Skeletal muscle cell (primary cell): ENCODE measurements at regions not wholly inside any gene's neighbourhood (a gene's known extent, or its start where the extent isn't known, plus 50 kb on each side); places are given as distances from the start of the nearest gene placed in this dataset.
A peak's percentile ranks its signal among the peaks of the same experiment; 100 is the strongest.

Experiments used
- DNase-seq: peaks from one replicate; pipeline ENCODE4 v3.0.0-alpha.2; 2010; ENCODE audit warnings: low read depth
- H3K4me3 ChIP-seq: 2 replicates; pipeline ENCODE4 v1.5.1; 2011; ENCODE audit warnings: low read depth, mild to moderate bottlenecking, control low read depth, low read length, moderate library complexity

DNA sequence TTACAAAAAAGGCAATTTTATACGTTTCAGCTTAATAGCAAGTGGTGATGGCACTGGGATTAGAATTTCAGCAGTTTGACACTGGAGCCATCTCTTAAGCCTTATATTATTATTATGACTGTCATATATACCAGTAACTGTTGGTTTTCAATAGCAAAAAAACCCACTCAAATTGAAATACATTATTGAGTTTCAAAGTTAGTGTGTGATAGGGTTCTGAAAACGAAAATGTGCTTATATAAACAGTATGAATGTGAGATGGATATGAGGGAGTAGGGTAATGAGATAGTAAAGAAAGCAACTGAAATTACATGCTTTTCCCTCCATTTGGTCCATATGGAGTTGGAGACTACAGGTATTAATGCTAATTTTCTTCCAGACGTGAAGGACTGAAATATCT is 68.6 kb upstream of the ACTBL2 start:
- no peak for DNase-seq
- H3K4me3 ChIP-seq: no peak overlapping the region

DNA sequence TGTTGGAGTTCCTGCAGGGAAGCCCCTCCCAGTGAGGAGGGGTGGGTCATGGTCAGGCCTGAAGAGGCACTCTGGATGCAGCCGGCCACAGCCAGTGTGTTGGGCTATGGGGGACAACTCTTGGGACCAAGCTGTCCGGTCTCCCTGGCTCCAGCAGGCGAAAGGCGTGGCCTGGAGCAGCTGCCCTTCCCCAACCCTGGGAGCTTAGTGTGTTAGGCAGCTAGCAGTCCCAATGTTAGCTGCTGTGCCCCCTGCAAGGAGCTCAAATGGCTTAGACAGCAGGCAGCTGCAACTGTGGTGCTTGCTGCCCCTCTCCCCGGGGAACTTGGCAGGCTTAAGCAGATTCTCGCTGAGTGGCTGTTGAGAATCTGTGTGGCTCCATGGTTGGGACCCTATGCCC is 67.5 kb upstream of the ACTBL2 start:
- peak; percentile 45 for DNase-seq
- no peak overlapping the region for H3K4me3 ChIP-seq

DNA sequence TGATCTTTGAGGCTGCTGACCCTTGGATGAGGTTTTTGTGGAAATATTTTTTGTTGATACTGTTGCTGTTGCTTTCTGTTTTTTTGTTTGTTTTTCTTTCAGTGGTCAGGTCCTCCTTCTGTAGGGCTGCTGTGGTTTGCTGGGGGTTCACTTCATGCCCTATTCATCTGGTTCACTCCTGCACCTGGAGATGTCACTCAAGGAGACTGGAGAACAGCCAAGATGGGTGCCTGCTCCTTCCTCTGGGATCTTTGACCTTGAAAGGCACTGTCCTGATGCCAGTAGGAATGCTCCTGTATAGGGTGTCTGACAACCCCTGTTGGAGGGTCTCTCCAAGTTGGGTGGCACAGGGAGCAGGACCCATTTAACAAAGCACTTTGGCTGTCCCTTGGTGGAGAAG is 67.0 kb upstream of the ACTBL2 start:
- no peak overlapping the region for H3K4me3 ChIP-seq
- no peak for DNase-seq

DNA sequence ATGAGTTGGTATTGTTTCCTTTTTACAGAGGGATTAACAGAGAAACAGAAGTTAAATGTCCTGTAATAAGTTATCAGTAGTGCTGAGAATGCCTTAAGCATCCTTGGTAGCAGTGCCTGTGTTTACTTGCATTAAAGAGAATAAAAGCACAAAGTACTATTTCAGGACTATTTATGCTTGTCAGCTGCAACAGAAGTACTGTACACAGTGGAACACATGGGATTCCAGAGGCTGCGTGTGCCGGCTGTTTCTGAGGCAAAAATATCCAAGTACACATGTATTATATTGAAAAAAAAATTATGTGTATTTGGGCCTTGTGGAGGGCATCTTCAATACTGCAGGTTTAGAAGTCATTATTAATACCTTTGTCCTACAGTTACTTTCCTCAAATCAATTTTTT is 58.2 kb upstream of the ACTBL2 start:
- H3K4me3 ChIP-seq: no peak overlapping the region
- DNase-seq: no peak

DNA sequence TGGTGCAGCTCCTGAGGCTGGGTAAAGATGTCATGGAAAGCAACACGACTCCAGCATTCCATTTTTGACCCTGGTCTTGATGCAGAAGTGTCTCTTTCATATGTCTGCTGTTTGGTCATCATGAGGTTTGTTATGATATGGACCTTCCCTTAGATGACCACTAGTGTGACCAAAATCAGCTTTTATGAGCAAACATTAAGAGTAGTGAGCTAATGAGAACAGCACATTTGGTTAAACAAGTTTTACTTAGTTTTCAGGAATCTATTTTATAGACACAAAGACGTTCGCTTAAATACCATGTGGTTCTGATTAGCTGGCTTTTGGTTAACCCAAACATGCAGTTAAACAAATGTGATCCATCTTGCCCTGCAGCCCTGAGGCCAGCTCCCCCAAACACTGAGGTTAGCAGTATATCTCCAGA is 56.7 kb upstream of the ACTBL2 start:
- no peak for DNase-seq
- no peak overlapping the region for H3K4me3 ChIP-seq

DNA sequence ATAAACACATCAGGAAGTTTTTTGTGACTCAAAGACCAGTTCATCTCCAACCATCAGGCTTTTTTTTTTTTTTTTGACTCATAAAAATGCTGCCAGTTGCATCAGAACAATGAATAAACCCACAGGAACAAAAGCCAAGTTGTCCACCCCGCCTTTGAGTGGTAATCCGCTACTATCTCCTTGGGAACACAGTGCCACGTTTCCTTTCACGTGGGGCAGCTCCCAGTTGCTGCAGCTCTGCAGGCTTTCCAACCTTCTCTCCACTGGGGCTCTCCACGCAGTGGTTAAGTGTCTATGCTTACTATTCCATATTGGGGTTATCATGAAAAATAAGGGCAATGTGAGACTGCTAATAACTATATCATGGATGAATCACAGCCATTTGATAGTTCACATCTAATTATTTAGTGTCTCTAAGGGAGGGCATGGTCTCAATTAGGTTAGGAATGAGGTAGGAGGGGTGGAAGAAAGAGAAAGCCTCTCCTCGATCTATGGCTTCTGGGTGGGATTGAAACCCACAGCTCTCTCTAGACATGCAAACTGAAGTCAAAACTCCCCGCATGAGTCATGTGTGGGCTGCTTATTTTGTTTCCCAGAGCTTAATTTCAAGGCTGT is 55.8 kb upstream of the ACTBL2 start:
- no peak overlapping the region for H3K4me3 ChIP-seq
- DNase-seq: peak; percentile 67

DNA sequence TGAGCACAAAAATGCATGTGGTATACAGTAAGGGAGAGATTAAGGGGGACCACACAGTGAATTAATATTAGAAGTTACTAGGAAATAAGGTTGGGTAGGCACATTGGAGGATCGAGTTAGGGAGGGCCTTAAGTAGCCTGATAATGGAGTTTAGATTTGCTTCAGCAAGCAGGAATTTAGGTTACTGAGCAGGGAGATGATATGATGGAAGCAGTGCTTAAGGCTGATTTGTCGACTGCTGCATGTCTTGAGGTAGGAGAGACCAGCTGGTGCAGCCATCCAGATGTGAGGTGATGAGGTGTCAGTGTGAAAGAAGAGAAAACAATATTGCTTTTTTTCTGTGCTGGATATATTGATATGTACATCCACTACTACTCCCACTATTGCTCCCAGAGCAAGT is 55.2 kb upstream of the ACTBL2 start:
- DNase-seq: no peak
- H3K4me3 ChIP-seq: no peak overlapping the region

DNA sequence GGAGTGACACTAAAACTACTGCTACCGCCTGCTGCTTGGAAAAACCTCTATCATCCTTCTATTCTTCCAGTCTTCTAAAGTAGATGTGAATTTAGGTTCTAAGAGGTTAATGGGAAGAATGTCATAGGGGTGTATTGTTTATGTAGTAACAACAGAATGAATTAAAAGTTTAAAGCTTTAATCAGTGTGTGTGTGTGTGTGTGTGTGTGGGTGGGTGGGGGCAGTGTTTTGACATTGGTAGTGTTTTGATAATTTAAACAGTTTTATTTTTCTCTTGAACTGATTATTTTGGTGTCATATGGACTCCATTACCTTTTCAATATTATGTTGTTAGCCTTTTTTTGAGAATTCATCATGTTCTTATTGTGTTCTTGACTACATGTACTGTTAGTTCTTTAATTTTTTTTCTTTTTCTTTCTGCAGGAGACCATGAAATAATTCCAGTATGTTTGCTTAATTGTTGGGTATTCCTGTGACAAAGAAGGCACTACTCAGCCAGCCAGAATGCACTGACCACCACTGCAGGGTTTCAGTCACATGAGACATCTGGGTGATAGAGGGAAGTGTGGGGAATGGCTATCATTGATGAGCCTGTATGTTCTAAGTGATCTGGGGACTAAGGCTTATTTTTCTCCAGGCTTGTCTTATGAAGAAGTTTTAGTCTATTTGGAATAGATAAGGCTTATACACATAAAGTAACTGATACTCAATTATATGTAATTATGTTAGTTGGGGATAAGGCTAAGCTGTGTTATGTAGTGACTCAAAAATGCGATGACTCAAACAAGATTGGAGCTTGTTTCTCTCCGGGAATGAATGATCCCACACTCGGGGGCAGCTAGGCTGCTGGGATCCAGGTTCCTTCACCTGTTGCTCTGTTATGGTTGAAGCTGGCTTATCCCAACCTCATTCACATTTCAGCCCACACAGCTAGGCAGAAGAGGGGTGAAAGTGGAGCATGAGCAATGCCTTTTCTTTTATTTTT is 50.2 kb upstream of the ACTBL2 start:
- no peak overlapping the region for H3K4me3 ChIP-seq
- no peak for DNase-seq
